ENCODE measurements at regions not wholly inside any gene's neighbourhood (a gene's known extent, or its start where the extent isn't known, plus 50 kb on each side); places are given as distances from the start of the nearest gene placed in this dataset.

DNA sequence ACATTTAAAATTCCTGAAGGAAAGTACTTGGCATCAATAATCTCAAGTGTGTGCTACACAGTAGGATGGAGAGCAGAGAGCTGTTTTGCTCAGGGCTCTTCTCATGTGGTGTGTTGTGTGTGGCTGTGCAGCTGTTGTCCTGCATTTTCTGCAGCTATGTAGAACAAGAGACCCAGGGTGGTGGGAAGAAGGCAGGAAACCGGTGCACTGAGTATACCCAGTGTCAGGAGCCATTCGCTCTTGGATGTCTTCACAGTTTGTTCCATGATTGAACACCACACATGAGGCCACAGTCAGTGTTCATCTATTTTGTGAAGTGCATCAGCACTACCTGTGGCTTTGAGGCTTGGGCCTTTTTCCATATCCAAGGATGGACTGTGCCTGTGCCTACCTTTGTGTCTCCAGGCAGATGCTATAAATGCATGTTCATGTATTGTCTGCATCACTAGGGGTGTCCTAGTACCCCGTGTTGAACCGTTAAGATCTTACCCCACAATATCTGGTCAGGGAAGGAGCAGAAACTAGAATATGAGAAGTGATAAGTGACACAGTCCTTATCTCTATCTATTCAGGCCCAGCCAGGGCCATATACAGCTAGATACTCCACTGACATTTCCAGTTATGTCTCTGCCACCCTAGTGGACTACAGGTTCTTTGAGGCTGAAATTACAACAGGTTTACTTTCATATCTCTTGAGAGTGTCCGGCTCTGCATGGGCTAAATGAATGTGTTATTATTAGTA lies 194.3 kb downstream of the NR2F2 start:
- no peak for DNase-seq (ENCODE audit: low read depth)

DNA sequence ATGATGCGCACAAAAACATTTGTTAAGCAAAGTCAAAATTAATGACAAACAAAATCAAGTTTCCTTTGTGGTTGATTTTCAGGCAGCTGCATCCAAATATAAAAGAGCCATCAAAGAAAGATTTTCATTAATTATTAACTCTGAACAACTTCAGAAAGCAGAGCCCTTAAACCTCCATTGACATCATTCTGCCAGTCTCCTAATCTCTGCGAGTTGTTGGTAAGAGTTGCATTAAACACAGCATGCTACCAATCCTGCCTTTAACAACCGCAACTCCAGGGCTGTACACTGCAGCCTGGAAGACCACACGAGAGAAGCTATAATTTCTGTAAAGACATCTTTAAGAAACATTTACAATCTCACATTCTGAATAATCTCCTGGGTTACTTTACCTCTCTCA lies 204.6 kb downstream of the NR2F2 start:
- no peak for DNase-seq (ENCODE audit: low read depth)

DNA sequence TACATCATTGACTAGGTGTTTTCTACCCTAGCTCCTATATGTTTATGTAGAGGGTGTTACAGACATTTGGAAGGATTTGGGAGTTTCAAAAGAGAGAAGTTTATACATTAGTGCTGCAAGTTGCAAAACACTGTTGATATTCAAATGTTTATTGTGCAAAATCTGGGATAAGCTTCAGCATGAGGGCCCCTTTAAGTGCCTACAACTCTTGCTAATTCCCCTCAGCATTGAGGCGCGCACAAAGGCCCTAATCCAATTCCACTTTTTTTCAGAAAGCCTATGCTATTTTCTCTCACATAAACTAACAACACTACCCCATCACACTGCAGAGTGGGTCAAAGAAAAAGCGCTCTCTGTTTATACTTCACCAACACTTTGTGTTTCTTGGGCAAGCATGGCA lies 208.0 kb downstream of the NR2F2 start:
- no peak for DNase-seq (ENCODE audit: low read depth)

GRCh38 chr15:96540283-96540682 lies 209.8 kb downstream of the NR2F2 start:
- DNase-seq (ENCODE audit: low read depth): no peak

DNA sequence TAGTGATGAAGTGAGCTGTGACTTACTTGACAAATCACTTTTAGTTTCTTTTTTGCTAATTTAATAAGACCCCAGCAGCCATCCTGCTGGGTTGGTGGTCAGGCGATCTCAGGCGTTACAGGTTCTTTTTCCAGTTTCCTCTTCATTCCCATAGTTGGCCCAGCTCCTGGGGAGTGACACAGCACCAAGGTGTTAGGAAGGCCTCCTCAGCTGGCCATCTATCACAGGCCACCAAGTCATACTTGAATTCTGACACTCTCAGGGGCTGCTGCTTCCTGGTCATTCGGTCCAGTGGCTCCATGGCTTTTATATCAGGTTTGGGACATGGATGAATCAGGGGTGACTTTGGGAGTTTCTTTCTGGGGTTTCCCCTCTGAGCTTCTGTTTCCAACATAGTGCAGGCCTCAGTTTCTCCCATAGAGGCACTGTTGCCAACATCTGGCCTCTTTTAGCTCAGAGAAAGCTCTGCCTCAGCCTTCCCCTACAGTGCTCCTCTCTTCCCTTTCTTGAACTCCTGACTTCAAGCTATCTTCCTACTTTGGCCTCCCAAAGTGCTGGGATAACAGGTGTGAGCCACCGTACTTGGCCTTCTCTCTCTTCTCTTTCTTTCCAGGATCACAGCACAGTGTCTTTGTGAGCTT lies 211.8 kb downstream of the NR2F2 start:
- no peak for DNase-seq (ENCODE audit: low read depth)

DNA sequence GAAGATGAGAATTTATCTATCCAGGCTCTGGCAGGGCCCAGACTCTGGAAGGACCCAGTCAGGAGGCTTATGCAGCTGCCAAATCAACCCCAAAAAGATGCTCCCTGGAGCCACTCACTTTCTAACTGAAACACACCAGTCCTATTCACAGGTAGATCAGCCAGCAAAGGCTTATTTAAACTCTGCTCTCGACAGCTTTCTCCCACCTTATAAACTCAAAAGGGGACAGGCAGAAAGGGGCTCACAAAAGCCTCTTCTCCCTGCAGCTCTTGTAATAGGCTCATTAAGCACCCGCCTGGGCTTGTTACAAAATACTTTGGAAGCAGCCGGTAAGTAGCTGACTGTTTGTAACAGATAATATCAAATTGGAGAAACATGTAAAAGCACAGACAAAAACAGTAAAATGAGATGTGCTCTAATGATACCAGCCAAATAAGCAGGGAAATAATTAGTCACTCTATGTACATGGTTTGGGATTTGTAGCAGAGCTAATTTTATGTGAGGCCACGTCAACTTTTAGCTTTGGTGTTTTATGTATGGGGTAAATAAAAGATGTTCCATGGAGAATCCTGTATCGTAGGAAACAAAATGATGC lies 213.8 kb downstream of the NR2F2 start:
- DNase-seq (ENCODE audit: low read depth): no peak

GRCh38 chr15:96549136-96549535 lies 218.6 kb downstream of the NR2F2 start:
- no peak for DNase-seq (ENCODE audit: low read depth)

- no peak for DNase-seq (ENCODE audit: low read depth)
Measured at GRCh38 chr15:96551196-96551595, 220.7 kb downstream of the NR2F2 start.

GRCh38 chr15:96551722-96552121 lies 221.2 kb downstream of the NR2F2 start:
- DNase-seq (ENCODE audit: low read depth): no peak

DNA sequence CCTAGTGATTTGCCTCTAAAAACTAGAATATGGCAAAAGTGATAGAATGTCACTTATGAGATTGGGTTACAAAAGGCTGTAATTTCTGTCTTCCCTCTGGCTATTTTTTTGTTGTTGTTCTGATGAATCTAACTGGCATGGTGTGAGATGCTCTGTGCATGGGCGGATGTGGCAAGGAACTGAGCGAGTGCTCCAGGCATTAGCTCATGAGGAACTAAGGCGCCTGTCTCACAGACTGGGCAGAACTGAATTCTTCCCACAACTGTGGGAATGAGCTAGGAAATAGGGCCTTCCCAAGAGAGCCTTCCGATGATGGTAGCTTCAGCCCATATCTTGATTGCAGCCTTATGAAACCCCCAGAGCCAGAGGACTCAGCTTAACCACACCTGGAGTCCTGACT lies 222.5 kb downstream of the NR2F2 start:
- DNase-seq (ENCODE audit: low read depth): no peak

DNA sequence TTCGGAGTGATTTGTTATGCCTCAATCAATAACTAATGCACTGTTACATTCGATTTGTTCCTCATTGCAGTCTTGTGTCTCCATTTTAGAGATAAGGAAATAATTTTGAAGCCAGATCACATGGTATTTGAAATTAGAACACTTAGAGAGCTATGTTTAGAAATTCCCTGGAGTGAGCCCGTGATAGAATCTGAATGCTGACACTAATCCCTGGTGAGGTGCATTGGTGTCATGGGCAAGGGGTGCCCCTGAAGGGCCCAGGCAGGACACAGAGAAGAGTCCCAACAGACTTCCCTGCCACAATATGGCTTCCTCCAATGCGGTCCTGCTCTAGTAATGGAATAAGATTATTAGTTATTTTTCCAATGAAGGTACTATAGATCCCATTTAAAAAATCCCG lies 223.0 kb downstream of the NR2F2 start:
- no peak for DNase-seq (ENCODE audit: low read depth)

GRCh38 chr15:96553931-96554330 lies 223.4 kb downstream of the NR2F2 start:
- DNase-seq (ENCODE audit: low read depth): no peak

DNA sequence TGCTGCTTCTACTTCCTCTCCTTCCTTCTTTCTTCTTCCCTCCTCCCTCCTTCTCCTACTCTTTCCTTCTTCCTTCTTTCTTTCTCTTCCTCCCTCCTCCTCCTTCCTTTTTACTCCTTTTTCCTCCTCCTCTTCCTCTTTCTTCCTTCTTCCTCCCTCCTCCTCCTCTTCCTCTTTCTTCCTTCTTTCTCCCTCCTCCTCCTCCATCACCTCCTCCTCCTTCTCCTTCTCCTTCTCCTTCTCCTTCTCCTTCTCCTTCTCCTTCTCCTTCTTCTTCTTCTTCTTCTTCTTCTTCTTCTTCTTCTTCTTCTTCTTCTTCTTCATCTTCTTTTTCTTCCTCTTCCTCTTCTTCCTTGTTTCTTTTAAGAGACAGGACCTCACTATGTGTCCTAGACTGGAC lies 224.0 kb downstream of the NR2F2 start:
- no peak for DNase-seq (ENCODE audit: low read depth)

DNA sequence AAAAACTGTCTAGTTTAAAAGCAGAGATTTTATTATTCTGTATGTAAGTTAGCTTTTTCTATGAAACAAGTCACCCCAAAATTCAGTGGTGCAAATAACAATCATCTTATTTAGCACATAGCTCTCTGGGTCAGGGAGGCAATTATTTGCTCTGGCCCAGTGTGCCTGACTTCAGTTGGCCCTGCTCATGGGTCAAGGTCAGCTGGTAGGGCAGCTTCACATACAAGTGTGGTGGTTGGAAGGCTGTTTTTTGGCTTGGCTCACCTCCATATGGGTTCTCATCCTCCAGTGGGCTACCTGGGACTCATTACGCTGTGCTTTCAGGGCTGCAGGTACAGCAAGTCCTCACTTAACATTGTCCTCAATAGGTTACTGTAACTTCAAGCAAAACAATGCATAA lies 228.6 kb downstream of the NR2F2 start:
- DNase-seq (ENCODE audit: low read depth): no peak

- DNase-seq (ENCODE audit: low read depth): no peak
Measured at GRCh38 chr15:96559631-96560030, 229.1 kb downstream of the NR2F2 start.

GRCh38 chr15:96560246-96560895 lies 229.9 kb downstream of the NR2F2 start:
- no peak for DNase-seq (ENCODE audit: low read depth)

- DNase-seq (ENCODE audit: low read depth): no peak
Measured at GRCh38 chr15:96561593-96561992, 231.1 kb downstream of the NR2F2 start.

DNA sequence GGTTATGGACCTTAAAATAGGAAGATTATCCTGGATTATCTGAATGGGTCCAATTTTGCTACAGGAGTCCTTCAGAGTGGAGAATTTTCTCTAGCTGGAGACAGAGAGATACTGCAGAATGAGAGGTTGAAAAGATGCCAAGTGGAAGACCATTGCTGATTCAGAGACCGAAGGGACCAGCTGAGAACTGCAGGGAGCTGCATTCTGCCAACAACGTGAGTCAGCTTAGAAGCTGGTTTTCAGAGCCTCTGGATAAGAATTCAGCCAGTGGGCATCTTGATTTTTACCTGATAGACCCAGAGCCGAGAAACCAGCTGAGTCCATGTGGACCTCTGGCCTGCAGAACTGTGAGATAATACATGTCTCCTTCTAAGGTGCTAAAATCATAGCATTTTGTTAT lies 234.0 kb downstream of the NR2F2 start:
- no peak for DNase-seq (ENCODE audit: low read depth)

DNA sequence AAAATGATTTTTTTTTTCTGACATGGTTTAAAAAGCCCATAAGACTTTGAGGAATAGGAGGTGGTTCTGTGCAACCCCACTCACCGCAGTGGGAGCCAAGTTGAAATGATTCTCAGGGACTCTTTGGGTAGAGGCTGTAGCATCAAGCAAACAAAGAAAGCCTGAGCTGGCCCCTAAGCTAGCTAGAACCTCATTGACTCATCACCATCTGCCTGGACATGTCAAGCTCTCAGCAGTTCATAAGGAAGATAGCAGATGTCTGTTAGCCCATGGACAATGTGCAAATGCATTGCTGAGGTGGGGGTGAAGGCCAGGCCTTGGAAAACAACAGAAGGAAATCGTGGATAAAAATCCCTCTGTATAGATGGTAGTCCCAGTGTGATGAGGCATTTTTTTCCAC lies 234.8 kb downstream of the NR2F2 start:
- no peak for DNase-seq (ENCODE audit: low read depth)

DNA sequence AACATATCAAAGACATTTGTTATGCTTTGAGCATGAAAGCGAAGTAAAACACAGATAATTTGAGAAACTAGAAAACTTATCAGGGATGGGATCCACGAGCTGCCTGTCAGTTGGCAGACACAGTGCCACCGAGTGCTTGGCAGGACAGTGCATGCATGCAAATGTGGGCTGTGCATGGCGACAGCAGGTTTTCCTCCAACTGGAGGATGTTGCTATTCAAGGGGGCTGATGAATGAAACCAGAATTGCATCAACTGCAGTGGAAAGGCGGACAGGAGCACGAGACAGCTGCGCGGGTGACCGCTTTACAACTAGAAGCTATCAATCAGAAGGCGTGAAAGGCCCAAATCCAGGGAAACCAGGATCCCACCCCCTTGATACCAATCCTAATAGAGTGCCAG lies 244.3 kb downstream of the NR2F2 start:
- DNase-seq (ENCODE audit: low read depth): no peak

- no peak for DNase-seq (ENCODE audit: low read depth)
Measured at GRCh38 chr15:96576596-96576995, 246.1 kb downstream of the NR2F2 start.

- DNase-seq (ENCODE audit: low read depth): no peak
Measured at GRCh38 chr15:96578393-96578792, 247.9 kb downstream of the NR2F2 start.

DNA sequence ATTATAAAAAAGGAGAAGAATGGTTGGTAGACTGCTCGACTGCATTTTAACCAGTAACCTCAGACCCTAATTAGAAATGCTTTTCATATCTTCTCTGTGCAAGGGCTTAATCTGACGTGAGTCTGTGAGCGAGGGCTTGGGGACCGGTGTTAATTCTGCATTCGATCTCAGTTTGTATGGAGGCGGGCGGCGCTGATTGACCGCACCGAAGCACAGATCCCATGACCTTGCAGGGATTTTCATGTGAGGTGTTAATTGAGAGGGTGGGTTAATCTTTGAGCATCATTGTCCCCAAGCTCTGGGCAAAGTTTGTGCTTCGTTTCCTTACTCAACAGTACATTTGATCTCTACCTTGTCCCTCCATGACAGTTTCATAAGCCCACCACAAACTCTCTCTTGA lies 250.9 kb downstream of the NR2F2 start:
- DNase-seq (ENCODE audit: low read depth): no peak

Data from GM04504 (cell line).